ENCODE measurements at regions not wholly inside any gene's neighbourhood (a gene's known extent, or its start where the extent isn't known, plus 50 kb on each side); places are given as distances from the start of the nearest gene placed in this dataset.

DNA sequence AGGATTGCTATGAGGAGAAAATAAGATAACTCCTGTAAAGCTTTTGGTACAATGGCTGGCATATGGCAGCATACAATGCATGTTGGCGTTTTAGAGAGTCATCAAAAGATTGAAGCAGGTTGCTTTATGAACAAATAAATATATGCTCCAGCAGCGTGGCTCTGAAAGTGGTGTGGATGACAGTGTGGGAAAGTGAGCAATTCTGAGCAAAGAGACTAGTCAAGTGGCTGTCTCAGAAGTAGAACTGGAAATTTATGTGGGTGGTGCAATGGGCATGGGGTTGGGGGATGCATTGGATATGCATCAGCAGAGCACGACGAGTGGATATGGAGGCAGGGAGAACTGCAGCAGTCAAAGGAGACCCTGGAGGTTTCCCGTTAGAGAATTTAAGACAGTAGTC, 66.2 kb upstream of the PHACTR2 start:
- no peak for TF ChIP-seq POLR2AphosphoS5 (IDR thresholded peaks at IDR 0.05; ENCODE audit: low read depth, low read length)
- TF ChIP-seq POLR2A (IDR thresholded peaks at IDR 0.05; ENCODE audit: low read depth, low read length) = no peak
- no peak for TF ChIP-seq TAF1 (IDR thresholded peaks at IDR 0.05; ENCODE audit: low read depth, low read length)
- no peak for TF ChIP-seq POU2F2 (IDR thresholded peaks at IDR 0.05; ENCODE audit: low read depth, low read length)
- no peak for TF ChIP-seq PAX5 (IDR thresholded peaks at IDR 0.05; ENCODE audit: insufficient read depth, low read length, severe bottlenecking)

Measured in GM12891 (cell line).